ENCODE measurements at regions not wholly inside any gene's neighbourhood (a gene's known extent, or its start where the extent isn't known, plus 50 kb on each side); places are given as distances from the start of the nearest gene placed in this dataset.

DNA sequence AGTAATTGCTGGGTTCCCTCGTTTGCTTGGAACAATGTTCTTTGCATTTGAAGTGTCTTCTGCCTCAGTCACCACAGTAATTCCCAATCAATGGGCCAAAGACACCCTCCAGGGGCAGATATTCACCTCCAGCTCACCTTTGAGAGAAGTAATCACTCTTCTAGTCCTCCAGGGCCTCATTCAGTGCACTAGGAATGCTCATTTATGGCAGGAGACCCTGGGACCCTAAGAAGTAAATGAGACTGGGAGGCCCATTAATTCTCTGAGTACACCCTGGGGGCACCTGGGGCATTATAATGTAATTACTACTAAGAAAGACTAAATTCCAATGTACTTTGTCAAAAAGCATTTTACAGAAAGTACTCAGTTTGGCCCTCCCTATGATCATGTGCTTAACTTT is 158.2 kb upstream of the XYLT1 start:
- TF ChIP-seq, protein P1, sequence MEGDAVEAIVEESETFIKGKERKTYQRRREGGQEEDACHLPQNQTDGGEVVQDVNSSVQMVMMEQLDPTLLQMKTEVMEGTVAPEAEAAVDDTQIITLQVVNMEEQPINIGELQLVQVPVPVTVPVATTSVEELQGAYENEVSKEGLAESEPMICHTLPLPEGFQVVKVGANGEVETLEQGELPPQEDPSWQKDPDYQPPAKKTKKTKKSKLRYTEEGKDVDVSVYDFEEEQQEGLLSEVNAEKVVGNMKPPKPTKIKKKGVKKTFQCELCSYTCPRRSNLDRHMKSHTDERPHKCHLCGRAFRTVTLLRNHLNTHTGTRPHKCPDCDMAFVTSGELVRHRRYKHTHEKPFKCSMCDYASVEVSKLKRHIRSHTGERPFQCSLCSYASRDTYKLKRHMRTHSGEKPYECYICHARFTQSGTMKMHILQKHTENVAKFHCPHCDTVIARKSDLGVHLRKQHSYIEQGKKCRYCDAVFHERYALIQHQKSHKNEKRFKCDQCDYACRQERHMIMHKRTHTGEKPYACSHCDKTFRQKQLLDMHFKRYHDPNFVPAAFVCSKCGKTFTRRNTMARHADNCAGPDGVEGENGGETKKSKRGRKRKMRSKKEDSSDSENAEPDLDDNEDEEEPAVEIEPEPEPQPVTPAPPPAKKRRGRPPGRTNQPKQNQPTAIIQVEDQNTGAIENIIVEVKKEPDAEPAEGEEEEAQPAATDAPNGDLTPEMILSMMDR (IDR thresholded peaks at IDR 0.05 in 4 of 5, conservative IDR thresholded peaks at IDR 0.05 in 1 of 5), result no peak
- no peak for TF ChIP-seq POLR2A (IDR thresholded peaks at IDR 0.05)
